Neural progenitor cell (in vitro differentiated cells): ENCODE measurements at regions not wholly inside any gene's neighbourhood (a gene's known extent, or its start where the extent isn't known, plus 50 kb on each side); places are given as distances from the start of the nearest gene placed in this dataset.

Experiments
- CTCF ChIP-seq: fragments of 200-600 bp; sonication (generic); IDR thresholded peaks from 2 replicates; pipeline ENCODE4 v1.5.1; 2017; ENCODE audit warnings: antibody characterized with exemption, mild to moderate bottlenecking
- EZH2 ChIP-seq: fragments of 200-600 bp; sonication (generic); IDR thresholded peaks from 2 replicates; pipeline ENCODE4 v1.6.1; 2017; ENCODE audit warnings: antibody characterized with exemption, mild to moderate bottlenecking, moderate library complexity
- EZH2phosphoT487 ChIP-seq: fragments of 200-600 bp; sonication (generic); IDR thresholded peaks from 2 replicates; pipeline ENCODE4 v1.6.1; 2017; ENCODE audit warnings: antibody characterized with exemption

- TF ChIP-seq CTCF = no peak
- no peak for TF ChIP-seq EZH2
- TF ChIP-seq EZH2phosphoT487 = no peak
Observed at GRCh38 chr2:147531269-147531668, 313.6 kb upstream of the ACVR2A start.
